ENCODE measurements at regions not wholly inside any gene's neighbourhood (a gene's known extent, or its start where the extent isn't known, plus 50 kb on each side); places are given as distances from the start of the nearest gene placed in this dataset.
A peak's percentile ranks its signal among the peaks of the same experiment; 100 is the strongest.

DNA sequence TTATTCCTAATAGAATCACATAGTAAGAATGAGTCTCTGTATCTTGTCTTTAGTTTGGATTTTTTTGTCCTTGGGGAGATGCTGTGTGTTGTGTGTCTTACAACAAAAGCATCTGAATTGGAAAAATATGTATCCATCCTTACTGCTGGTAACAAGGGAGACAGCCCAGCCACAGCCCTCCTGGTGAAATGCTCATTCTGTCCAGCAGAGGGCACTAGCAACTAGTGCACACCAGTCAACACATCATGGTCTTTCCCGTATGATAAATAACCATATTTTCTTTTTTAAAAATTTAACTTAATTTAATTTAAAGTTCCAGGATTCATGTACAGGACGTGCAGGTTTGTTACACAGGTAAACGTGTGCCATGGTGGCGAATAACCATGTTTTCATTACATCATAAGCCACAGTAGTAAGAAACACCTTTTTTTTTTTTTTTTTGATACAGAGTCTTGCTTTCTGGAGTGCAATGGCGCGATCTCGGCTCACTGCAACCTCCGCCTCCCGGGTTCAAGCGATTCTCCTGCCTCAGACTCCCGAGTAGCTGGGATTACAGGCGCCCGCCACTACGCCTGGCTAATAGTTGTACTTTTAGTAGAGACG is 245.1 kb downstream of the PTBP2 start:
- H3K4me1 Mint-ChIP-seq = no peaks in the 10 kb centered on the region
- H3K9me3 Mint-ChIP-seq = peaks cover 3% of the 10 kb centered on the region
- DNase-seq = peak; percentile 83
- no peaks in the 10 kb centered on the region for H3K27me3 Mint-ChIP-seq (ENCODE audit: low read depth, poor library complexity)
- no peak overlapping the region for H3K4me3 Mint-ChIP-seq
- TF ChIP-seq, protein P1, sequence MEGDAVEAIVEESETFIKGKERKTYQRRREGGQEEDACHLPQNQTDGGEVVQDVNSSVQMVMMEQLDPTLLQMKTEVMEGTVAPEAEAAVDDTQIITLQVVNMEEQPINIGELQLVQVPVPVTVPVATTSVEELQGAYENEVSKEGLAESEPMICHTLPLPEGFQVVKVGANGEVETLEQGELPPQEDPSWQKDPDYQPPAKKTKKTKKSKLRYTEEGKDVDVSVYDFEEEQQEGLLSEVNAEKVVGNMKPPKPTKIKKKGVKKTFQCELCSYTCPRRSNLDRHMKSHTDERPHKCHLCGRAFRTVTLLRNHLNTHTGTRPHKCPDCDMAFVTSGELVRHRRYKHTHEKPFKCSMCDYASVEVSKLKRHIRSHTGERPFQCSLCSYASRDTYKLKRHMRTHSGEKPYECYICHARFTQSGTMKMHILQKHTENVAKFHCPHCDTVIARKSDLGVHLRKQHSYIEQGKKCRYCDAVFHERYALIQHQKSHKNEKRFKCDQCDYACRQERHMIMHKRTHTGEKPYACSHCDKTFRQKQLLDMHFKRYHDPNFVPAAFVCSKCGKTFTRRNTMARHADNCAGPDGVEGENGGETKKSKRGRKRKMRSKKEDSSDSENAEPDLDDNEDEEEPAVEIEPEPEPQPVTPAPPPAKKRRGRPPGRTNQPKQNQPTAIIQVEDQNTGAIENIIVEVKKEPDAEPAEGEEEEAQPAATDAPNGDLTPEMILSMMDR (IDR thresholded peaks at IDR 0.05) = peak; percentile 94
- no peaks in the 10 kb centered on the region for H3K36me3 Mint-ChIP-seq (ENCODE audit: low read depth)
- no peak overlapping the region for H3K27ac Mint-ChIP-seq

GRCh38 chr1:96967311-96967710 is 245.7 kb downstream of the PTBP2 start:
- DNase-seq = no peak
- H3K4me3 Mint-ChIP-seq = no peak overlapping the region
- peaks cover 3% of the 10 kb centered on the region for H3K9me3 Mint-ChIP-seq
- no peaks in the 10 kb centered on the region for H3K4me1 Mint-ChIP-seq
- H3K27me3 Mint-ChIP-seq (ENCODE audit: low read depth, poor library complexity) = no peaks in the 10 kb centered on the region
- H3K27ac Mint-ChIP-seq = peak overlapping the region; percentile 6
- no peaks in the 10 kb centered on the region for H3K36me3 Mint-ChIP-seq (ENCODE audit: low read depth)
- TF ChIP-seq, protein P1 (IDR thresholded peaks at IDR 0.05) = no peak

DNA sequence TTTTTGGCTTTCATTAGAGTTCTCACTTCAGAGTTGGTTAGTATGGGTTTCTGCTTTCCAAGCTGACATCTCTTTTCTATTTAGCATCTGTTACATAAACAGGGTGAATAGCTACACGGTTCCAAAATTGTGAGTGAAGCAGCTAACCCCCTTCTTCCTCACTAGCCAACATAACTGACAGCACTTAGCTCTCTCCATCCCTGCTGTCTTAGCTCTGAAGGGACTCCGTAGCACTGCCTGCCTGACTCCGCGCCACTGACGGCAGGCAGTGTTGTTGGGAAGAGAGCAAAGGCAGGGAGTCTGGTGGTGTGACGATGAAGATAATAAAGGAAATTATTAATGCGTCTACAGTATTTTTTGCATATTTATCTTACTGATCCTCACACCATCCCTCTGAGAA is 247.0 kb downstream of the PTBP2 start:
- Mint-ChIP-seq H3K27me3 (ENCODE audit: low read depth, poor library complexity) (no peaks in the 10 kb centered on the region), H3K4me3 (no peak overlapping the region), H3K27ac (no peak overlapping the region), H3K36me3 (ENCODE audit: low read depth) (no peaks in the 10 kb centered on the region), H3K9me3 (peaks cover 3% of the 10 kb centered on the region), H3K4me1 (no peaks in the 10 kb centered on the region)
- TF ChIP-seq, protein P1 (IDR thresholded peaks at IDR 0.05) = no peak
- no peak for DNase-seq

DNA sequence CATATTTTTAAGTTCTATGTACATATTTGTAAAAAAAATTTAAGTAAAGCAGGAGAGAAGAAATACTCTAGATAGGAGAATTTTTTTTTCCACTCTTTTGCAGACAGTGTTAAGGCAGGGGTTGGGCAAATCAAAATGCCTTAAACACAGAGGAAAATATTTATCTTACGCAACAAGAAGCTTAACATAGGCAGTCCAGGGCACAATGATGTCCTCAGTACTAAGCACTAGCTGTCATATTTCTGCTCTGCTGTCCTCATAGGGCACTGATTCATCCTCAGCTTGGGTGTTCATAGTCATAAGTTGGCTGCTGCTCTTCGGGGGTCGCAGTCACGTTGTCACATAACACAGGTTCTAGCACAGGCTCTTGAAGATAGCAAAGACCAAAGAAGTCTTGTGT is 247.4 kb downstream of the PTBP2 start:
- TF ChIP-seq, protein P1 (IDR thresholded peaks at IDR 0.05) = no peak
- no peaks in the 10 kb centered on the region for H3K36me3 Mint-ChIP-seq (ENCODE audit: low read depth)
- H3K27me3 Mint-ChIP-seq (ENCODE audit: low read depth, poor library complexity) = no peaks in the 10 kb centered on the region
- no peaks in the 10 kb centered on the region for H3K4me1 Mint-ChIP-seq
- no peak for DNase-seq
- H3K9me3 Mint-ChIP-seq = peaks cover 3% of the 10 kb centered on the region
- H3K27ac Mint-ChIP-seq = no peak overlapping the region
- no peak overlapping the region for H3K4me3 Mint-ChIP-seq

GRCh38 chr1:96969656-96970163 is 248.1 kb downstream of the PTBP2 start:
- TF ChIP-seq, protein P1 (IDR thresholded peaks at IDR 0.05) = no peak
- no peaks in the 10 kb centered on the region for H3K27me3 Mint-ChIP-seq (ENCODE audit: low read depth, poor library complexity)
- no peak for DNase-seq
- H3K27ac Mint-ChIP-seq = peak overlapping the region; percentile 20
- H3K4me3 Mint-ChIP-seq = no peak overlapping the region
- peaks cover 3% of the 10 kb centered on the region for H3K9me3 Mint-ChIP-seq
- H3K4me1 Mint-ChIP-seq = no peaks in the 10 kb centered on the region
- no peaks in the 10 kb centered on the region for H3K36me3 Mint-ChIP-seq (ENCODE audit: low read depth)

DNA sequence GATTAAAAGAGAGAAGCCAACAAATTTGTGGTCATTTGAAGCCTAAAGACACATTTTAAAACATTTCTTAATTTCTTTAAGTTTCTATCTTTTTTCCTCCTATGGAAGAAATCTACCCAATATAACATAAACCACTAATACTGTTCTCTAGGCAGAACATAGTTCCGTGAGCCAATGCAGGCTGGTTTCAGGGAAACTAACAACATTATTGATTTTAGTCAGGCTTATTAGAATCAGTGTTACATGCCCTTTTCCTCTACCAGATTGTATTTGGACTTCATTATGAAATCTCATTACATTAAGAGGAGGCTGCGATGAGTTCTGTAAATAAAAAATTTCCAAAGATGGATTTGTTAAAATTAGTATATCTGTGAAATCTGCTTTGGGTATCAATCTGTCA is 249.9 kb downstream of the PTBP2 start:
- Mint-ChIP-seq H3K4me1 (no peaks in the 10 kb centered on the region), H3K4me3 (no peak overlapping the region), H3K27ac (no peak overlapping the region), H3K27me3 (ENCODE audit: low read depth, poor library complexity) (no peaks in the 10 kb centered on the region), H3K9me3 (peaks cover 3% of the 10 kb centered on the region), H3K36me3 (ENCODE audit: low read depth) (no peaks in the 10 kb centered on the region)
- no peak for DNase-seq
- TF ChIP-seq, protein P1 (IDR thresholded peaks at IDR 0.05) = no peak
